ENCODE measurements at regions not wholly inside any gene's neighbourhood (a gene's known extent, or its start where the extent isn't known, plus 50 kb on each side); places are given as distances from the start of the nearest gene placed in this dataset.

DNA sequence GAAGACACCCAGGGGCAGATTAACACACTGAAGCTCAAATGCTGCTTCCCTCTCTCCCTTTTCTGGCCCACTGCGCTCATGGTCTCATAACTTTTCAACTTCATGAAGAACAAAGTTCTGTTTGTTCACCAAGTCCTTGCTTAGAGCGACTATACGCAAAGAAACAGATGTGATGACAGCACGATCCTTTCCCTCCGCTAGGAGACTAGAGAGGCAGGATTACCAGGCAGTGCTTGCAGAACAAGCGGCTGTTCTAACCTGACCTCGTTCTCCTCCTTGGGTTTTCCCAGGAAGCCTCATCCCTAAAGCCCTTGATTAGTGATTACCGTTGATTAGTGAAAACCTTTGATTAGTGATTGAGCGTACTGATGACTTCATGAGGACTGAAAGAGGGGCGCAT lies 649.9 kb downstream of the IRX1 start:
- Mint-ChIP-seq H3K4me3 (no peak overlapping the region), H3K27me3 (ENCODE audit: insufficient read depth) (no peaks in the 10 kb centered on the region; the same call in 1 of the 2 replicates), H3K9me3 (peaks cover 53% of the 10 kb centered on the region), H3K36me3 (ENCODE audit: low read depth) (peaks cover 5% of the 10 kb centered on the region; the same call in 1 of the 2 replicates), H3K27ac (no peak overlapping the region), H3K4me1 (ENCODE audit: low read depth) (no peaks in the 10 kb centered on the region)
- DNase-seq = no peak
- TF ChIP-seq, protein P1, sequence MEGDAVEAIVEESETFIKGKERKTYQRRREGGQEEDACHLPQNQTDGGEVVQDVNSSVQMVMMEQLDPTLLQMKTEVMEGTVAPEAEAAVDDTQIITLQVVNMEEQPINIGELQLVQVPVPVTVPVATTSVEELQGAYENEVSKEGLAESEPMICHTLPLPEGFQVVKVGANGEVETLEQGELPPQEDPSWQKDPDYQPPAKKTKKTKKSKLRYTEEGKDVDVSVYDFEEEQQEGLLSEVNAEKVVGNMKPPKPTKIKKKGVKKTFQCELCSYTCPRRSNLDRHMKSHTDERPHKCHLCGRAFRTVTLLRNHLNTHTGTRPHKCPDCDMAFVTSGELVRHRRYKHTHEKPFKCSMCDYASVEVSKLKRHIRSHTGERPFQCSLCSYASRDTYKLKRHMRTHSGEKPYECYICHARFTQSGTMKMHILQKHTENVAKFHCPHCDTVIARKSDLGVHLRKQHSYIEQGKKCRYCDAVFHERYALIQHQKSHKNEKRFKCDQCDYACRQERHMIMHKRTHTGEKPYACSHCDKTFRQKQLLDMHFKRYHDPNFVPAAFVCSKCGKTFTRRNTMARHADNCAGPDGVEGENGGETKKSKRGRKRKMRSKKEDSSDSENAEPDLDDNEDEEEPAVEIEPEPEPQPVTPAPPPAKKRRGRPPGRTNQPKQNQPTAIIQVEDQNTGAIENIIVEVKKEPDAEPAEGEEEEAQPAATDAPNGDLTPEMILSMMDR (IDR thresholded peaks at IDR 0.05) = no peak

DNA sequence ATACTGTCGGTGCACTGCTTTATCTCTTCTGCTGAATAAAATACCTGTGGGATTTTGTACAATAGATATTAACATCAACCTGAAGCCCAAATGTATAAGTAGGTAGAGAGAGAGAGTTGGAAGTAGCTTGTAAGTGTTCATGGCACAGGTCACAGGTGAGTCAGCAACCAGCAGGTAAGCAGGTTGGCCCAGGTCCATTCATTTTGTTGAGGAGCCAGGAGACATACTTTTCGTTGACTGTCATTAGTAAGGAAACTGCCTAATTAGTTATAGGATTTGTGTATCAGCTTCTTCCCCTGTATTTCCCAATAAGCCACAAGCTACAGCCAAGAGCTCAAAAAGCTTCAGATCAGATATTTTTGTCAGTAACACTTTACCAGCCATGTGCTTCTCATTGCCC lies 650.8 kb downstream of the IRX1 start:
- DNase-seq = no peak
- Mint-ChIP-seq H3K4me3 (no peak overlapping the region), H3K4me1 (ENCODE audit: low read depth) (no peaks in the 10 kb centered on the region), H3K27ac (no peak overlapping the region), H3K36me3 (ENCODE audit: low read depth) (peaks cover 5% of the 10 kb centered on the region; the same call in 1 of the 2 replicates), H3K27me3 (ENCODE audit: insufficient read depth) (no peaks in the 10 kb centered on the region; the same call in 1 of the 2 replicates), H3K9me3 (peaks cover 51% of the 10 kb centered on the region)
- TF ChIP-seq, protein P1 (IDR thresholded peaks at IDR 0.05) = no peak

DNA sequence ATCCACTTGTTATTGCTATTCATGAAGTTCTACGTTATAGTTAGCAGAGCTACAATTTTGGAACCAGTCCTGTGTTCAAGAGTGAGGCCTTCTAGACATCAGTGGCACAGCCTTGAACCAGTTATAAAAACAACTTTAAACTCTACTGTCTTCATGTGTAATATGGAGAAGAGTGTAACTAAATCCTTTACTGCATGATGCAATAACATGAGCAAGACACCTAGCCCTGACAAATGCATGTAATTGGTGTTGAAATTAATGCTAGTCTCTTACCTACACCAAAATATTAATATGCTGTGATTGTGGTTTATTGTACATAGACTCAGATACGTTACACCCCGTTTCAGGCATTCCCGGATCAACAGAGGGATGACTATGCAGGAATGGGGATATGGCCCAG lies 654.6 kb downstream of the IRX1 start:
- Mint-ChIP-seq H3K4me3 (no peak overlapping the region), H3K36me3 (ENCODE audit: low read depth) (peaks cover 5% of the 10 kb centered on the region; the same call in 1 of the 2 replicates), H3K4me1 (ENCODE audit: low read depth) (no peaks in the 10 kb centered on the region), H3K27ac (no peak overlapping the region), H3K27me3 (ENCODE audit: insufficient read depth) (no peaks in the 10 kb centered on the region; the same call in 1 of the 2 replicates), H3K9me3 (peaks cover 64% of the 10 kb centered on the region)
- TF ChIP-seq, protein P1 (IDR thresholded peaks at IDR 0.05) = no peak
- DNase-seq = no peak

DNA sequence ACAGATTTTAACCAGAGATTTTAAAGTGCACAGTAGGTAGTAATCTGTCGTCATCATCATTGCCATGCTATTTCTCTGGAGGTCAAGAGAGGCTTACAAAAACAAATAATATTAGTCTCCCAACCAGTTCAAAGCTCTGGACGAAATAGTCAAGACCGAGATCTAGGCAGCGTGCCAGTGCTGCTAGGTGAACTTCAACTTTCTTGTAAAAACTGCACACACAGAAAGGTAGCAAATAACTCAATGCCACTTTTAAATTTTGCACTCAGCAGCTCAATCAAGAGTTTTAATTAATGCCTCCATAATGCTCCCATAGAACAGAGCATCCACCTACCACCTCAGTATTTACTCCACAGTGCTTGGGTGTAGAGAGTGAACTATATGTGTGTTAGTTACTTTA lies 656.8 kb downstream of the IRX1 start:
- no peaks in the 10 kb centered on the region; the same call in none of the 2 replicates for H3K27me3 Mint-ChIP-seq (ENCODE audit: insufficient read depth)
- no peaks in the 10 kb centered on the region for H3K4me1 Mint-ChIP-seq (ENCODE audit: low read depth)
- TF ChIP-seq, protein P1 (IDR thresholded peaks at IDR 0.05) = no peak
- no peak overlapping the region for H3K4me3 Mint-ChIP-seq
- DNase-seq = no peak
- peaks cover 64% of the 10 kb centered on the region for H3K9me3 Mint-ChIP-seq
- H3K36me3 Mint-ChIP-seq (ENCODE audit: low read depth) = no peaks in the 10 kb centered on the region
- no peak overlapping the region for H3K27ac Mint-ChIP-seq

DNA sequence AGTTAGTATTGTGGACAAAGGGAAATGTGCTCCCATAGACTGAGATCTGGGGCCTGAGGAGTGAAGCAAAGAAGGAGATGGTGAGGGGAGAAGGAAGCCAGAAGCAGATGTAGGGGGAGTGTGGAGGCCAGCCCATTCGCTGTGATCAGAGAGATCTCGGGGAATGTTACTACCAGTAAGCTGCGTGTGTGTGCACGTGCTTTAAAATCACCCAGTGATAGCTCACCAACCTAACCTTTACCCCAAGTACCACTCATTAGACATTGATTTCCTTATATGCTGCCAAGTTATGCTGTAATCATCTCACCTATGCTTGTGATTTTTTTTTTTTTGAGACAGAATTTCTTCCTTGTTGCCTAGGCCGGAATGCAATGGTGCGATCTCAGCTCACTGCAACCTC lies 659.1 kb downstream of the IRX1 start:
- Mint-ChIP-seq H3K9me3 (peaks cover 69% of the 10 kb centered on the region), H3K27ac (no peak overlapping the region), H3K36me3 (ENCODE audit: low read depth) (no peaks in the 10 kb centered on the region), H3K4me3 (no peak overlapping the region), H3K27me3 (ENCODE audit: insufficient read depth) (no peaks in the 10 kb centered on the region; the same call in 1 of the 2 replicates), H3K4me1 (ENCODE audit: low read depth) (no peaks in the 10 kb centered on the region)
- TF ChIP-seq, protein P1 (IDR thresholded peaks at IDR 0.05) = no peak
- no peak for DNase-seq

DNA sequence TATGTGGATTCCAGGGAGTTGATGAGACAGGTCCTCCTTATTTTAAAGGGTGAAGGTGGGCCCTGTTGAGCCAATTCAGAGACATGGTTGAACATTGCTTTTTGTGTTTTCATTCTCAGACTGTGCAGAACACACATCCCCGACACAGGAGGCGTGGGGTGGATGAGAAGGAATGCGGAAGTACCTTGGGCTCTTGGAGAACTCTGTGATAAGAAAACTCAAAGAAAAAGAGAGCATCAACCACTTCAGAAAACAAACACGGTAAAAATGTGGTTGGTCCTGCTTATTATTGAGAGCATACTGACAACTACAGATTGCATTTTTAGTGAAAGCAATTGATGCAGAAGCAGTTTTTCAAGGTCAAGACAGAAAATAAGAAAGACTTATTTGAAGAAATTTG lies 659.8 kb downstream of the IRX1 start:
- no peak overlapping the region for H3K4me3 Mint-ChIP-seq
- H3K27me3 Mint-ChIP-seq (ENCODE audit: insufficient read depth) = no peaks in the 10 kb centered on the region; the same call in 1 of the 2 replicates
- TF ChIP-seq, protein P1 (IDR thresholded peaks at IDR 0.05) = no peak
- H3K4me1 Mint-ChIP-seq (ENCODE audit: low read depth) = no peaks in the 10 kb centered on the region
- no peak overlapping the region for H3K27ac Mint-ChIP-seq
- no peak for DNase-seq
- H3K9me3 Mint-ChIP-seq = peaks cover 70% of the 10 kb centered on the region
- no peaks in the 10 kb centered on the region for H3K36me3 Mint-ChIP-seq (ENCODE audit: low read depth)
